SU-DHL-6 (cell line): ENCODE measurements at regions not wholly inside any gene's neighbourhood (a gene's known extent, or its start where the extent isn't known, plus 50 kb on each side); places are given as distances from the start of the nearest gene placed in this dataset.

ENCODE experiments used
- EZH2phosphoT487 ChIP-seq: fragments of 200-600 bp; sonication (generic), shearing (Covaris generic); conservative IDR thresholded peaks from 2 replicates; pipeline ENCODE4 v1.6.1; 2018; ENCODE audit warnings: mild to moderate bottlenecking, antibody characterized with exemption, low read length, moderate library complexity, mixed read lengths
- TF ChIP-seq, protein P1 (sequence below): fragments of 200-600 bp; sonication (generic); IDR thresholded peaks from one replicate; pipeline ENCODE4 v1.5.1; 2017; ENCODE audit warnings: antibody characterized with exemption, mild to moderate bottlenecking, low read length, moderate library complexity; ENCODE audit not compliant: insufficient read depth, poor library complexity, severe bottlenecking

DNA sequence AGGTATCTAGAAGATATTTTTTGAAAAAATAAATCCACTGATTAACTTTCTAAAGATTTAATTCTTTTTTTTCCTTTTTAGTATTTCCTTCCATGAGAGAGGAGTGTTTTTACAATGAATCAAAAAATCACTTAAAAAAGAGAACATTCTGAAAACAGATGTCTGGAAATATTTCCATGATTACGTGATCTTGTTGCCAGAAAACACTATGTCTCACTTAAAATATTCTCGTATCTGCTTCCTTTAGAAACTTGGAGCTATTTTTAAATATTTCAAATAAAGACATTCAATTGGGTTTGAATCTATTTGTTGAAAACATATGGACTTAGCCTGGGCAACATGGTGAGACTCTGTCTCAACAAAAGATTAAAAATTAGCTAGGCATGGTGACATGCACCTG, 232.8 kb upstream of the RASGEF1B start:
- TF ChIP-seq, protein P1, sequence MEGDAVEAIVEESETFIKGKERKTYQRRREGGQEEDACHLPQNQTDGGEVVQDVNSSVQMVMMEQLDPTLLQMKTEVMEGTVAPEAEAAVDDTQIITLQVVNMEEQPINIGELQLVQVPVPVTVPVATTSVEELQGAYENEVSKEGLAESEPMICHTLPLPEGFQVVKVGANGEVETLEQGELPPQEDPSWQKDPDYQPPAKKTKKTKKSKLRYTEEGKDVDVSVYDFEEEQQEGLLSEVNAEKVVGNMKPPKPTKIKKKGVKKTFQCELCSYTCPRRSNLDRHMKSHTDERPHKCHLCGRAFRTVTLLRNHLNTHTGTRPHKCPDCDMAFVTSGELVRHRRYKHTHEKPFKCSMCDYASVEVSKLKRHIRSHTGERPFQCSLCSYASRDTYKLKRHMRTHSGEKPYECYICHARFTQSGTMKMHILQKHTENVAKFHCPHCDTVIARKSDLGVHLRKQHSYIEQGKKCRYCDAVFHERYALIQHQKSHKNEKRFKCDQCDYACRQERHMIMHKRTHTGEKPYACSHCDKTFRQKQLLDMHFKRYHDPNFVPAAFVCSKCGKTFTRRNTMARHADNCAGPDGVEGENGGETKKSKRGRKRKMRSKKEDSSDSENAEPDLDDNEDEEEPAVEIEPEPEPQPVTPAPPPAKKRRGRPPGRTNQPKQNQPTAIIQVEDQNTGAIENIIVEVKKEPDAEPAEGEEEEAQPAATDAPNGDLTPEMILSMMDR = no peak
- no peak for TF ChIP-seq EZH2phosphoT487
